DMS53 treated with DMSO at 0.1 percent for 48 hours (cell line): ENCODE measurements at regions not wholly inside any gene's neighbourhood (a gene's known extent, or its start where the extent isn't known, plus 50 kb on each side); places are given as distances from the start of the nearest gene placed in this dataset.
"Not testable (repeated sequence)": the region's sequence is repeated elsewhere in the genome, so short reads cannot be mapped to it uniquely, and the experiment has no call there.

Experiments
- DNase-seq: peaks from one replicate; lab custom pipeline; 2025; ENCODE audit not compliant: unreplicated experiment; lab: John Stamatoyannopoulos, UW

DNA sequence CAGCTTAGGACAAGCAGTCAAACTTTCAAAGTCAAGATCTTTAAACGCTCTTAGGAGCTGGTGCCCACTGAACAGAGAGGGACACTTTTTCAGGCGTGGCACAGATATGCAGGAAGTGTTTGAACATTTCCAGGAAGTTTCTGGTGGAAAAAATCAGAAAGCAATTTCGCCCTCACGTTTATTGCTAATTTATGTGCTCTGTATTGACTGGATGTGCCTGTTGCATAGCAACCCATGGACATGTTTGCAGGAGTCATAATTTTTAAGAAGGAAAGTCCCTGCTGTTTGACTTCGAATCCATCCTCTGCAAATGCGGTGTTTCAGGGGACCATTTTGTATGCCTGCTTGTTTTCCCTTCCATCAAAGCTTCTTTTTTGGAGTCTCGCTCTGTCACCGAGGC lies 239.9 kb upstream of the IRF2BP2 start:
- DNase-seq = no peak

DNA sequence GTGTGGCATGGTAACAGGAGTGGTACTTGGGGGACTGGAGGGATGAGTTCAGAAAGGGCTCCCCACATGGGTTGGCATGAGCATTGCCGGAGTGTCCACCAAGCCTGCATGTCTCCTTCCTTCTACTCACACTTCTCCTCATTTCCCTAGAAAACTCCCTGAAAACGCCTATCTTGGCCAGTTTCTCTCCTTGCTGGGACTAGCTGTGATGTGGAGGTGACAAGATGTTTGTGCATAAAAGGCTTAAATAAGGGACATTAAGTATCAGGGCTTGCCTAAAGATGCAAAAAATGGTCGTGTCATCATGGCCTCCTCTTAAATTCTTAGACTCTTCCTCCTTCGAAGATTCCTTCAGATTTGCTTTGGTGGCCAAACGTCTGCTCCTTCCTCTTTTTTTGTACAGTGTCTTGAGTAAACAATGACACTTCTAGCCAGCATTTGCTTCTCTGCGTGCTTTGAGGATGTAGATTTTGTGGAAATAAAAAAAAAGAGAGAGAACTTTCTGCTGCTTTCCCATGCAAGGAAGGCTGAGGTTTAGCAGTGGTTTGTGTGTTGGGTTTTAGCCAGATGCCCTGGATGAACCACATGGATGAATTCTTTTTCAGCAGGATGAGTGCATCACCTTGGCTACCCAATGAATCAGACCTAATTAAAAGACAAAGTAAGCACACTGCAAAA lies 239.1 kb upstream of the IRF2BP2 start:
- DNase-seq = no peak

DNA sequence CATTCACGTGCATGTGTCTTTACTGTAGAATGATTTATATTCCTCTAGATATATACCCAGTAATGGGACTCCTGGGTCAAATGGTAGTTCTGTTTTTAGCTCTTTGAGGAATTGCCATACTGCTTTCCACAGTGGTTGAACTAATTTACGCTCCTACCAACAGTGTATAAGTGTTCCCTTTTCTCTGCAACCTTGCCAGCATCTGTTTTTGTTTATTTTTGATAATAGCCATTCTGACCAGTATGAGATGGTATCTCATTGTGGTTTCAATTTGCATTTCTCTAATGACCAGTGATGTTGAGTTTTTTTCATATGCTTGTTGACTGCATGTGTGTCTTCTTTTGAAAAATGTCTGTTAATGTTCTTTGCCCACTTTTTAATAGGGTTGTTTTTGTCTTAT lies 236.8 kb upstream of the IRF2BP2 start:
- not testable (repeated sequence) for DNase-seq

DNA sequence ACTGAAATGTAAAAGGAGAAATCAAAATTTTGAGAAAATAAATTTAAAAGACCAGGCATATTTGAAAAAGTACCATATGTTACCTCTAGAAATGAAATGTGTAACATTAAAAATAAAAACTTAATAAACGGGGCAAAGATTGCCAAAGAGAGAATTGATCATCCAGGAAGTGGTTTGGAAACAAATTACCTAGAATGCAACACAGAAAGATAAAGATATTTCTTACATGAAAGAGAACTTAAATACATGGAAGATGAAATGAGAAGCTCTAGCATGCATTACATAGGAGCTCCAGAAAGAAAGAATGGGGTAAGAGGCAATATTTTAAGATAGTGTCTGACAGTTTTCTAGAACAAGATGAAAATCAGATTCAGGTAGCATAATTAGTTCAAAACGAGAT lies 235.9 kb upstream of the IRF2BP2 start:
- DNase-seq = no peak

DNA sequence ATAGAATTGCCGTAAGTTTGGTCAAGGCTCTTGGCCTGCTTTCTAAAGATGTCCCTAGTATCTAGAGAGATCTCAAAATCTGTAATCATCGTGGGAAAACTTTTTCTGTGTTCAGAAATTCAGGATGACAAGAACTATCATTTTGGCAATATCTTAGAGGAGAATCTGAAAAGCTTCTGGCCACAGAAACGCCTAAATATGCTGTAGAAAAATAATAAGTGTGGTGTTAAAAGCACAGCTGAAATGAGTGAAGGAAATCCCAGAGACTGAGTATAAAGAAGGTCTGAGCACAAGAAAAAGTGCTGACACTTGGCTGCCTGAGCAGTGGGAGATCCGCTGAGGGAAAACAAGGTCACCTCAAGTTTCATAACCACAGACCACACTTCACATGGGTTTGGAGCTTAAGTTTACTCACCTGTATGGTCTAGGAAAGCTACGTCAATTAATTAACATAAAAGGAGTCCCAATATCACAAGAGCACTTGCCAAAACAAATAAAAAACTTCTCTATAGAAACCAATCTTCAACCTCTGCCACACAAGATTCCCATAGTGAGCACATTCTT lies 235.2 kb upstream of the IRF2BP2 start:
- no peak for DNase-seq

DNA sequence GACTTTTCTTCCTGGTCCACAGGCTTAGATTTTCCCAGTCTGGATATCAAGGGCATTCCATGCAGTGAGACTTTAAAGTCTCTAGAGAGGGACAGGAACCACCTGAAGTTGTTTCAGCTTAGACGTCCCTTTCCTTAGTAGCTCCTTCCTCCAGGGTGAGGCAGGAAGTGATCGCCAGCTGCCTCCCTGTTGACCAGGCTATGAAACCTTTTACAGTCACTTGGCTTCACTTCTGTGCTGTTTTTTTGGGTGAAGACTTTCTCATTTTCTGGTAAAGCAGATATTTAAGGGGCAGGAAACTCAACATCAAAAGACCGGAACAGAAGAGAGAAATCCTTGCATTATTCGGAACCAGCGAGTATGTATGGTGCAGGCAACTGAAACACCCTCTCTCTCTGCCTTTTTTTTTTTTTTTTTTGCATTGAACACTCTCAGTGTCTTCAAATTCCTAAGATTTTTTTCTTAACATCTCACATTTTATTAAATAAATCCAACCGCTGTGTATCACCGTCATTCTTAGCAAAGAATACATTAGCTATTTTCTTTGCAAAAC lies 234.6 kb upstream of the IRF2BP2 start:
- no peak for DNase-seq

DNA sequence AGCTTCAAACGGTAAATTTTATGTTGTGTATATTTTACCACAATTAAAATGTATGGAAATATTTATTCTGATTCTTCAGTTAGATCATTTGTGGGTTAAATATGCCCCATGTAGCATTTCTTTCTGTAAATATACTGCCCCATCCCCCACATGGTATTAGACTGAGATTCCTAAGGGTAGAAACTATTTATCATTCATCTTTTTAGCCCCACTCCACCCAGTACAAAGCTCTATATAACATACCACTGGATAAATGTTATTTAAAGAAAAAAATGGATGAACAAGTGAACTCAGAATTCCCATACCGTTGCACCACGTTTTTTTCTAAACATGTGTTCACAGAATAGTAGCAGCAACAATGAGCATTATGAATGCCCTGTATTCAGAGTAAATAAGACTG lies 234.0 kb upstream of the IRF2BP2 start:
- DNase-seq = no peak

DNA sequence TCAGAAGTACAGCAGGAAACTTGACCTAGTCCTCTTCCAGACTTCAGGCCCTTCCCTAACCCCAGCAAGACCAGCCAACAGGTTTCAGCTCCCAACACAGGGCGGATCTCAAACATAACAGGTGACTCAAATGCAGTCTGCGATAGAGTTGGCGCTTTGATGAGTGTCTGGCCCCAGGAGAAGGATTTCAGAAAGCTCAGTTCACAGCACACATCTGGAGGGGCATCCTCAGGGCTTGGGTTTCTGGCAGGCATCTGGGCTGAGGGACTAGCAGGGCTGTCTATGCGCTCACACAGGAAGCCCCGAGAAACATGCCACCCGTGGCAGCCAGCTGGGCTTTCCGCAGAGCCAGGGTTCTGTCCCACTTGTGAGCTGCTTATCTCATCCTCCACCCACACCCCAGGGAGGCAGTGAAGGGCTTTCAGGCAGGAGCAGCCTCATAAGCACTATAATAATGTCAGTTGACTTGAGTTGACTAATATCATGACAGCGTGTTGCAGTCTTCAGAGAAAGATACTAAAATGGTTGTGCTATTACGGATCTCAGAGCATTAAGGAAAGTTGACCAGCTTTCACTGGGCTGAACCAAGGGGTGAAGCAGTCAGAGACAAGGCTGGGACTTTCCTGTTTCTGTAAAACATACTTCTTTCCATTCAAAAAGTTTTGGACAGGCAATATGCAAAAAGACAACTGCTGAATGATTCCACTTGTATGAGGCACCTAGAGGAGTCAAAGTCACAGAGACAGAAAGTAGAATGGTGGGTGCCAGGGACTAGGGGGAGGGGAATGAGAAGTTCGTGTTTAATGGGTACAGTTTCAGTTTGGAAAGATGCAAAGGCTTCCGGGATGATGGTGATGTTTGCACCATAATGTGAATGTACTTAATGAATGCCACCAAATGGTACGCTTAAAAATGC lies 233.0 kb upstream of the IRF2BP2 start:
- DNase-seq = no peak

DNA sequence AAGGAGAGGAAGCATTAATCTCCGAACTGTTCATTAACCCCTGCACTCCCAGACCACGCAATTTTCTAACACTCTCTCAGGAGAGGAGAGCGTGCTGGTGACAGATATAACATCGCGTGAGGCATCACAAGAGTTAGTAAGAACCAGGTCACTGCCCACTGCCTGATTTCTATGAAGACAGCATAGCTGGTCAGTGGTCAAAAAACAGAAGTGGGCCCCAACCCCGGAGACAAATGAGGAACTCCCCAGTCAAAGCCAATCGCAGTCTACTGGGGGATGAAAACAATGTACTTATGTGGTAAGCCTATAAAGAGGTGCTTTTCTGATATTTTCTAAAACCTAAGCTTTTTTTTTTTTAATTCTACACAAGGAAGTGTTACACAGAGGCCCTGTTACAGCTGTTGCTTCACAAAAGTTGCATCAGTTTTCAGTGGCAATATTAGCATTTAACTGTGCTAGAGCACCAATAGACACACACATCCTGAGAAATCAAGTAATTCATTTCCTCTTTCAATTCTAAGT lies 231.8 kb upstream of the IRF2BP2 start:
- no peak for DNase-seq

DNA sequence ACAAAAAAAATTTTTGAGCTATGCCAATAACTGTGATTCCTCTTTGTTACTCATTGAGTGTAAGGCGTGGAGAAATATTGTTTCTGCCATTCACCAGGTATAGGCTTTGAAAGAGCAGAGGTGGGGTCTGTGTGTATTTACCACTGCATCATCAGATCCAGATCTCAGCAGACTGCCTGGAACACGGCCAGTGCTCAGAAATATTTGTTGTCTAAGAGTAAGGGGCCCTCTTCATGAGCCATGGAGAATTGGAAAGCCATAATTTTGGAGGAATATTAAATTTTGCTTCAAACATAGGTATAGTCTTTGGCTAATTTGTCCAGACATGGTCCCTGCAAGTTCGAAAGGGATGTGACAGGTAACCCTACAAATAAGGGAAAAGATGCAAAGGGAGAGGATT lies 231.3 kb upstream of the IRF2BP2 start:
- no peak for DNase-seq

DNA sequence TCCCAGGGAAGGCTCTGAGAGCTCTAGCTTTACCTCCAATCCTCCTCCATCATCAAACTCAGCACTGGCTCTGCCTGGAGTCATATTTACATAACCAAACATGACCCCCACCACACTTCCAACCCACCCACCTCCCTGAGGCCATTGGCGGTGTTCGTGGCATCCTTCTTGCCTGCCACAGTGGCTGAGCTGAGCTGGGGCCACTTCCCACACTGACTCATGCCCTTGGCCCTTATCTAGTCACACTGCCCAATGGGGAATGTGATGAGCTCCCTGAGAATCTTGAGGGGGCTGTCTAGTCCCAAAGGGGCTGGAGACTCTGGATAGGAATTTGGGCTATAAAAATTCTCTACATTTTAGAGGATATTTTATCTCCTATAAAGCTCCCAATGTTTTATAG lies 230.9 kb upstream of the IRF2BP2 start:
- no peak for DNase-seq

DNA sequence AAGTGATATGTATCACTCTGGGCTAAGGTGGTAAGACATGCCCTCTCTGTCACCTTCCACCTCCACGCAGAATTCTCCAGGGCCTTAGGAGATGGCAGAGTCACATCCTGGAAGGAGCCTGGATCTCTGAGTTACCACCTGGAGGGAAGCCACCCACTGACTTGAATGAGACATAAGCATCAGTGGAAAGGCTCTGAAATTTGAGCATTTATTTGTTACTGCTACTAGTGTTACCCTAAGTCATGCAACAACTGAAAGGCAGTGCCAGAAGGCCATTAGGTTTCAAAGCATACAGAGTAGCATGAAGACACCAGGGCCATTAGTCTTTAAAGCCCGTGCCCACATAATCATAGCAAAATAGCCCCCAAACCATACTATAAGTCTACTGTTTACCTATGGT lies 230.3 kb upstream of the IRF2BP2 start:
- DNase-seq = no peak

DNA sequence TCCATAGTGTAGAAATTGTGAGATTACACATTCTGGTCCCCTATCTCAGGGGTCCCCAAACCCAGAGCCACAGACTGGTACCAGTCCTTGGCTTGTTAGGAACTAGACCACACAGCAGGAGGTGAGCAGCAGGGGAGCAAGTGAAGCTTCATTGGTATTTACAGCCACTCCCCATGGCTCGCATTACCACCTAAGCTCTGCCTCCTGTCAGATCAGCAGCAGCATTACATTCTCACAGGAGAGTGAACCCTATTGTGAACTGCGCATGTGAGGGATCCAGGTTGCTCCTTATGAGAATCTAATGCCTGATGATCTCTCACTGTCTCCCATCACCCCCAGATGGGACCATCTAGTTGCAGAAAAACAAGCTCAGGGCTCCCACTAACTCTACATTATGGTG lies 229.7 kb upstream of the IRF2BP2 start:
- DNase-seq = no peak

DNA sequence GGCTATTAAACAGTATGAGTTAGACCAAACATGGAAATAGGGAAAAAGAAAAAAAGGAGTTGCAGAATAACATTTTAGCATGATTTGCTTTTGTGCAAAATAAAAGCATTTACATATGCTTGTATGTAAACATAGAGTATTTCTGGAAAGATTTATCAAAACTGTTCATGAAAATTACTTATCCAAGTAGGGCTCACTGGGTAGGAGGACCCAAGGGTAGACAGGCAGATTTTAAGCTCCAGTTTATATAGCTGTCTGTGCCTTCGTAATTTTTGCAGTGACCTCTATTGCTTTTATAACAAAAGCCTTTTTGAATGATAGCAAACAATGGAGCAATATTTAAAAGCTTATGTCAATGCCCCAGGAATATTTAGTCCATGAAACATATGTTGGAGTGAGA lies 228.8 kb upstream of the IRF2BP2 start:
- DNase-seq = no peak

DNA sequence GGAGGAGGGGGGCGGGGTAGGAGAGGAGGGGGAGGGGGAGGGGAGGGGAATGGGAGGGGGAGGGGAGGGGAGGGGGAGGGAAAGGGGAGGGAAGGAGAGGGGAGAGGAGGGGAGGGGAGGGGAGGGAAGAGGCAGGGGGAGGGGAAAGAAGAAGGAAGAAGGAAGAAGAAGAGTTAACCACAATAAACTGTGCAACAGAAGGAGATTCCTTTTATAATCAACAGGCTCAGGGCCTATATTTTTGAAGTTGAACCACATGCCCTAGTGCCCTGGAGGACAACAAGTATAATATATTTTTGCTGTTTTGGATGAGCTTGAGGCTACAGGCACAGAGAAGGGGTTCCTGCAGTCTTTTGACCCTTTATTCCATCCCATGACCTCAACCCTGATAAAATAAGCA lies 228.2 kb upstream of the IRF2BP2 start:
- no peak for DNase-seq

DNA sequence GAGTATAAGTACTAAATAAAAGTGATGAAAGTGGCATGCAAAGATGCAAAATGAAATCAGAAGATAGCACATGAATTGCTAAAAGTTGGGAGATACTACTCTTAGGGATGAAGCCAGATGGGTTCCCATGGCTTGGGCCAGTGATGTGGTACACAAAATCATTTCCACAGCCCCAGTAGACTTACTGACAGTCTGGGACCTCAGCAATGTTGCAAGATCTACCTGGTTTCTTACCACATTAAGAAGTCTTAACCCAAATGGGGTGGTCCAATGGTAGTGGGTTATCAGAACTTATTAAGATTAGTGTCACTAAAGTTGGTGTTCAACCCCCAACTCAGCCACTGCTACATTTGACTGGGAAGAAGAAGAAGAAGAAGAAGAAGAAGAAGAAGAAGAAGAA lies 227.7 kb upstream of the IRF2BP2 start:
- DNase-seq = no peak

DNA sequence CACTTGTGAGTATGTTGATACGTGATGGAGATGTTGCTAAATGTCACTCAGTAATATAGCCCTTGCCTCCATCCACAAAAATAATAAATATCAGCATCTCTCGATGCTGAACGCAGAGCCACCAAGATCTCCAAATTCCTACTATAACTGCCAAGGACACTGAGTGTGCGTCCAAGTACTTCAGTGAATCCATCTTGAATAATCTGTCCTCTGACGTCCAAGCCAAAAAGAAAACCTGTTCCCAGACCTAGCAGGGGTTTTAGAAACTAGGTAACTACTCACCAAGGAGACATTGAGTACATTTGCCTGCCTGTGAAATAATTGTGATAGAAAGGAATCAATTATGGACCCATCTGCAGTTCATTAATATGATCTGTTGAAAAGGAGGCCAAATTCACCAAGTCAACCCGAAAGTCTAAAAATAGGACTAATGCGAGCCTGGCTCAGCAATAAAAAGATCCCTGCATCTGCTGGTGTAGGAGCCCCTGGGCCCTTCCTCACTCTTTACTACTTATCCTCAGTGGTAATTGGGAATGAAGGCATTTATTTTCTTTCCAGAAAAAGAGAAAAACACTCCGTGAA lies 226.9 kb upstream of the IRF2BP2 start:
- no peak for DNase-seq

DNA sequence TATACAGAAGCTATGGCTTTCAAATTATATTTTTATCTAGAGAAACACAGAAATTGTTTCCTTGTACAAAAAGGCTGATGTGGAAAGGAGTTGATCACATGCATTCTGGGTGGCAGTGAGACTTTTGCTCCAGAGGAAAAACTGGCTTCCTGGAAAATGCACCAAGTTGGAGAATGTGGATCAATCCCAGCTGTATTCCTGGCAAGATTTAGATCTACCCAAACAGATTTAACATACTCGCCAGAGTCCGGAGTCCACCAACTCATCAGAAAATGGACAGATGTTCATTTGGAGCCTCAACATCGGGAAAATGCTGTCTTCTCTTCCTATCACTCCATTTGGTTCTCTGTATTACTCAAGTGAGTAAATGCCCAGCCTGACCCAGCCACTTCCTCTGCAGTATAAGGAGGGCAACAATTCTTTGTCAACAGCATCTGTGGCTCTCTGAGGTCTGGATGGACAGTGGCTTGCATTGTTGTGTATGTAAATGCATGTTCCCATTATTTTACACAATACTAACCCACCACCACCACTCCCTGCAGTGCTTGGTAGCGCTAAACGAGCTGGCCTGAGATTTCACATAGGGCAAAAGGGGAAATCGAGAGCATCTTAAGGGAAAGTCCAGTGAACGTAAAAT lies 226.2 kb upstream of the IRF2BP2 start:
- no peak for DNase-seq

DNA sequence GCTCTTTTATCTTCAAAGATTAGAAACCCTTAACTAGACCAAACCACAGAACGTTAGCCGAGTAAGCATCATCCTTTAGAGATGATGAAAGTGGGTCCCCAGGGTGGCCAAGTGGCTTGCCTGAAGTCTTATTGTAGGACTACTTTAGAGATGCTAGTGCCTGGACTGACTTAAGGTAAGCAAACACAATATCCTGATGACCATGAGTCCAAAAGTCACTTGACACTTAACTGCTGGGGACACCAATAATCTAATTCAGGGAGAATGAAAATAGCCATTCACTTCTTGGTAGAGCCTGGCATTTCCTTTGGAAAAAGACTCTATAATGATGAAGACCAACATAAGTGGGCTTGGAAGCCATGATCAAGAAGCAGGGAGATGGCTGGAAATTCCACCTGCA lies 225.3 kb upstream of the IRF2BP2 start:
- no peak for DNase-seq

DNA sequence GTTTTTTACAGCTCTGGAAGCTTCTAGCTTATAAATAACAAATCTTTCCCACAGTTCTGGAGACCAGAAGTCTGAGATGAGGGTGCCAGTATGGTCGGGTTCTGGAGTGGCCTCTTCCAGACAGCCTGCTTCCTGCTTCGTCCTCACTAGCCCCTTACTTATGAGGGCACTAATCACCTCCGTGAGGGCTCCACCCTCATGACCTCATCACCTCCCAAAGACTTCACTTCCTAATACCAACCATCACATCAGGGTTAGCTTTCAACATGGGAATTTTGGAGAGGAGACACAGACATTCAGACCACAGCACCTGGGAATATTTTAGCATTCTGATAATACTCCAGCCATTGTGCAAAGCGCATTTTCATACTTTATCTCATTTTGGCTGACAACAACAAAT lies 223.7 kb upstream of the IRF2BP2 start:
- DNase-seq = no peak

DNA sequence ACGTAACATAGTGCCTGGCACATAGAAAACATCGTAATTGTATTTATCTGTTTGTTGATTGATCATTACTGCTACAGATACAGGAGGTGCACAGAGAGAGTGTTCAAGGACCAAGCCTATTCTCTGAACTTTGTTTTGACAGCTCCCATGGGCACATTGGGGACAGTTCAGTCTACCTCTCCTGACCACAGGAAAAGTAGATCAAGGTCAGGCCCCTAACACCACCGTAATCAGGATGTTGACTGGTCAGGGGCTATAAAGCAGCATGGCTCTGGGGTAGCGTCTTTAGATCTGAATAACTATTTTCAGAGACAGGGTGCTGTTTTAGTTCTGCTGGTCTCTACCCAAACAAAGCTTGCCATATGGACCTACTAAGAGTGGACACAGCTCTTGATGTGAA lies 223.1 kb upstream of the IRF2BP2 start:
- no peak for DNase-seq
